C4-2B (cell line): ENCODE measurements at regions not wholly inside any gene's neighbourhood (a gene's known extent, or its start where the extent isn't known, plus 50 kb on each side); places are given as distances from the start of the nearest gene placed in this dataset.

Source experiments
- CTCF ChIP-seq: fragments of 450-650 bp; conservative IDR thresholded peaks from 2 replicates; pipeline ENCODE4 v1.5.1; 2017; ENCODE audit warnings: mild to moderate bottlenecking
- ZFX ChIP-seq: fragments of 450-650 bp; IDR thresholded peaks from 2 replicates; pipeline ENCODE4 v1.6.1; 2017

DNA sequence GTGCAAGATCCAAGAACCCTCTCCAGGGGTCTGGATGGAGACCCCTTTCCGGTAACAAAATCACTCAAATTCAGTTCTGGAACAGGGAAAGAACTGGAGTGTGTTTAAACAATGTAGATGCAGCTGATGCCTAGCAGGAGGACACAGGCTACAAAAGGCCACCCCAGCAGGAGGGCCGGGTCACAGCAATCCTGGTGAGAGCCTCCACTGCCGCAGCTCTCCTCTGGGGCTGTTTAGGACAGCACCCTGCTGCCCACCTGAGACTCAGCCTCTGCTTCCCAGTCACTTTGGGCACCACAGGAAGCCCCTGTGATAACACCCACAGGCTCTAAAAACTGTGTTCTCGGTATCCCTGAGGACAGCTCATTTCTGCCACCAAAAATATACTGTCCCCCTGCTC is 318.7 kb upstream of the NBEA start:
- TF ChIP-seq CTCF (no peak), ZFX (no peak)
